GM21737 (cell line): ENCODE measurements at regions not wholly inside any gene's neighbourhood (a gene's known extent, or its start where the extent isn't known, plus 50 kb on each side); places are given as distances from the start of the nearest gene placed in this dataset.
"Not testable (repeated sequence)": the region's sequence is repeated elsewhere in the genome, so short reads cannot be mapped to it uniquely, and the experiment has no call there.

ENCODE experiments used
- ATAC-seq: cut with Tn5 transposase; IDR thresholded peaks from one replicate; pipeline ENCODE4 v1.9.1; 2021; ENCODE audit warnings: mild to moderate bottlenecking, moderate library complexity; ENCODE audit not compliant: unreplicated experiment

DNA sequence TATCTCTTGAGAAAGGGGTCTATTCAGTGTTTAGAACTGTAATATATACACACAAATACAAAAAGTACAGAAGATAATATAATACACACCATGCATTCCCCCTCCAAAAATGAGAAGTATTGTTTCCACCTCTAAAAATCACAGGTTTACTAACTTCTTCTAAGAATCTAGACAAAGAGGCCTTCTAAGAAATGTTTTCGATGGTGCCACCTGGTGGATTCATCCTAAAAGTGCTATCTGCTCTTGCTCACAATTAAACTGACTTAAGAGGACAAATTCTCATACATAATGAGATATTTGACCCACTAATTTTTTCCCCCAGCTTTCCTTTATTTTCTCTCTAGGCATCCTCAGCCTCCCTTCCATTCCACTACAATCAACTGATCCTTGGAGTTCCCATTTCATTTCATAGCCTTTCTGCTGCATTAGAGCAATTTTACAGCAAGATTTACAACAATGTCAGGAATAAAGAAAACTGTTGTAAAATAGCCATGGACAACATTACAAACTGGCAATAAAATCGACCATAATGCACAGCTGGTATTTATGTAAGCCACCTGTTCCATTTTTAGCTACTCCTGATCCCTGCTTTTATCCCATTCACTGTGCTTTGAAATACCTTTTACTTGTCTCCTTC lies 124.6 kb downstream of the ARRDC4 start:
- no peak for ATAC-seq

DNA sequence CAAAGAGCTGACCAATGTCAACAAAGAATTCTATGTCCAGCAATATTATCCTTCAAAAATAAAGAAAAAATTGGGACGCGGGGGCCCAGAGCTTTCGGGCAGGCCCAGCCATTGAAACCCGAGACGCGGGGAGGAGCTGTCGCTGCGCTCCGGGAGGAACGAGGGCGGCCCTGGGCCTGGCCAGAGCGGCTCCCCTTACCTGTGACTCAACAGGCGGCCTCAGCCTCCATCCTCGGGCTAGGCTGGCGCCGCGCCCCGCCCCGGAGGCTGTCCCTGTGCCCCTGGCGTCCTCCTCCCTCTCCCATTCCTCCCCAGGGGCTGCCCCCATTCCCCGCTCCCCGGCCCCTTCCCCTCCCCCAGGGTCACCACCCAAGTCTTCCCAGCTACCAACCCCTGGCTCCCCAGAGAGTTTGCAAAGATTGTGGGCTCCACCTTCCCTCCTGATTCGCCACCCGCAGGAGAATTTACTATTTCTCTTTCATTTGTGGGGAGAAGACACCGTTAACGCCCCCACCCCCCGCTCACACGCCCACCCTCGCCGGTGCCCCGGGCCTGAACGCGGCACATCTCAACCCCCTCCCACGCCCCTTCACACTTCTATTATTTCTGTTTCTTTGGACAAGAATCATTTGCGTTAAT lies 127.9 kb downstream of the ARRDC4 start:
- peak; percentile 88 for ATAC-seq

DNA sequence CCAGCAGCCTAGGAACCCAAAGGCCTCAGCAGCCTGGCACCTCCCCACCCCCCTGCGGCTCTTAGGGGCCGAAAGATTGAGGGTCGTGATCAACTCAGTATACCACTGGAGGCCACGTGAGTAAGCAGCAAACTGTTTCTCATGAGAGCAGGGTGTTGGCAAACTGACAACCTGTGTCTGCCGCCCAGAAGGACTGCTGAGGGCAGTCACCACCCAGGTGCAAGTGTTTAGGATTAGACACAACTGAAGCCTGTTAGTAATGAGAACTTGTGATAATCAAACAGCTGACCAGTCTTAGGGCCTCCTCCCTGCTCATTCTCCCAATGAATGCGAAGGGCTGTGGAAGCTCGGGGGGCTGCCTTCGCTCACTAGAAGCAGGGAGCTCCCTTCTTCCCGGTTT lies 128.8 kb downstream of the ARRDC4 start:
- ATAC-seq, result not testable (repeated sequence)

DNA sequence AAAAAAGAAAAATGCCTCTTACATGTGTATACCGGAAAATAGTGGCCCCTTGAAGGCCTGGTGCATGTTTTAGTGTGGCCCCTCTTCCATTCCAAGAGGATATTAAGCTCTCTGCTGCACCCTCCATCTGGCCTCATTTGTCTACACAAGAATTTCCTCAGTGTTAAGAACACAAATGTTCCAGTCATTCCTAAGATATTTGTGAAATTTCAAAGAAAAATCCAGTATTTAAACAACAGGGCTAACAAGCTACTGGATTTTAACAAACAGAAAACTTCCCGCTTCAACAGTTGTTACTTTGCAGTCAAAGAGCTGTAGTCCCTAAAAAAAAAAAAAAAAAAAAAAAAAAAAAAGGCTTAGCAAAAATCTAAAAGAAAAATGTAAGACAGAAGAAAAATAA lies 137.5 kb downstream of the ARRDC4 start:
- ATAC-seq, result not testable (repeated sequence)

DNA sequence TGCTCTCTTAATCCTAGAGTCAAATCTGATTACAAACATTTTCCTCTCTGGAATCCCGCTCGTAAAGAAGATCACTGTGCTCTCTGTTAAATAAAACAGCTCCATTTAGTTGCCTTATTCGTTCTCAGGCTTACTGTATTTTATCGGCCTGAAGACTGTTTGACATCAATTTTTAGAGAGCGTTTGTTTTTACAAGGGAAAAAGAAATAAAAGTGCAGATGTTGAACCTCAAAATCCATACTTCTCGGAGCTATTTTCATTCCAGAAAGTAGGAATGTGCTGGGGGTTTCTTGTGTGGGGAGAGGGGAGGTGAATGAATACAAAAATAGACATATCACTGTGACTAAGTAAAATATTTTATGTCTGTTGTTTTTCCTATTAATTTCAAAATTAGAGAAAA lies 140.1 kb downstream of the ARRDC4 start:
- ATAC-seq, result not testable (repeated sequence)

DNA sequence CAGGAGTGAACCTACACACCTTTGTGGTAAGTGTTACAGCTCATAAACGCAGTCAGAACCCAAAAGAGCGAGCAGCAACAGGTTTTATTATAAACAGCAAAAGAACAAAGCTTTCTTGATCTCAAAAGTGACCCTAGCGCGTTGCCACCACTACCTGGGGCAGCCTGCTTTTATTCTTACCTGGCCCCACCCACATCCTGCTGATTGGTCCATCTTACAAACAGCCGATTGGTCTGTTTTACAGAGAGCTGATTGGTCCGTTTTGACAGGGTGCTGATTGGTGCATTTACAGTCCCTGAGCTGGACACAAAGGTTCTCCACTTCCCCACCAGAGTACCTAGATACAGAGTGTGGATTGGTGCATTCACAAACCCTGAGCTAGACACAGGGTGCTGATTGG lies 143.1 kb downstream of the ARRDC4 start:
- ATAC-seq, result no peak

DNA sequence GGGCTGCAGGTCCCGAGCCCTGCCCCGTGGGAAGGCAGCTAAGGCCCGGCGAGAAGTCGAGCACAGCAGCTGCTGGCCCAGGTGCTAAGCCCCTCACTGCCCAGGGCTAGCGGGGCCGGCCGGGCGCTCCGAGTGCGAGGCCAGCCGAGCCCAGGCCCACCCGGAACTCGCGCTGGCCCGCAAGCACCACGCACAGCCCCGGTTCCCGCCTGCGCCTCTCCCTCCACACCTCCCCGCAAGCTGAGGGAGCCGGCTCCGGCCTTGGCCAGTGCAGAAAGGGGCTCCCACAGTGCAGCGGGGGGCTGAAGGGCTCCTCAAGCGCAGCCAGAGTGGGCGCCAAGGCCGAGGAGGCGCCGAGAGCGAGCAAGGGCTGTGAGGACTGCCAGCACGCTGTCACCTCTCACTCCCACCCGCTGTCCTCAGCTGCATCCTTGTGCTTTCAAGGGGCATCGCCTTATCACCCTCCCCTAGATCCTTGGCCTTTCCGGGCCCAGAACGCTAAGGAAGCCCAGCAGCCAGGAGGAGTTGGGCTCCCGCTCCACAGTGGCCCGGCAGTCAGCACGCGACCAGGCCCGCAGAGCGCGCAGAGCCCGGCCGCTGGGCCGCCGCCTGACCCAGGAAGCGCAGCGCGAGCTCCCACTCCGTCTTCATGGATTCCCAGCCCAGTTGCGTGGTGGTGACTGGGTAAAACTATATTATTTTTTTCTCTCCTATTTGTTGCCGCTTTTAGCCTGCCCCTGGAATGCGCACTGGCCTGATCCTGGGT lies 144.1 kb downstream of the ARRDC4 start:
- ATAC-seq, result not testable (repeated sequence)

DNA sequence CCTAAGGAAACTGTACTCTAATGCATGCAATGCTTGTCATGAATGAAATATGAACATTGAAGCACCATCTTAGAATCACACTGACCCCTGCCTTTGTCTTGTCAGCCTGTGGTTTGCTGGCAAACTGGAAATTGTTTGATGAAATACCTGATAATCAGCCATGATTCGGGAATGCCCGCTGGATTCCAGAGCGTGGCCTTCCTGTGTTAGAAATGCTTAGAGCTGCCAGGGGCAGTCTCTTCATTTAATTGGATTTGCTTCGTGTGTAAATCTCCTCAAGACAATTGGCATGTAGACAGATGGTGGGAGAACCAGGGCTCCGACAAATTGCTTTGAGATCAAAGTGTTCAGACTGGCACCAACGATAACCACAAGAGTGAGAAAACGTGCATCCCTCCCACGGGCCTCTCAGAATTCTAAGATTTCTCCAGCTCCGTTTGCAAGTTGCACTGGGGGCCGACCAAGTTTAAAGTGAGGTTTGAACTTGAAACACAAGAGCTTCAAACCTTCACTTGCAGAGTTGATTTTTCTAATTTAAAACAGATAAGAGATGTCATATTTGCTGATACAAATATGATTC lies 146.2 kb downstream of the ARRDC4 start:
- ATAC-seq, result not testable (repeated sequence)

DNA sequence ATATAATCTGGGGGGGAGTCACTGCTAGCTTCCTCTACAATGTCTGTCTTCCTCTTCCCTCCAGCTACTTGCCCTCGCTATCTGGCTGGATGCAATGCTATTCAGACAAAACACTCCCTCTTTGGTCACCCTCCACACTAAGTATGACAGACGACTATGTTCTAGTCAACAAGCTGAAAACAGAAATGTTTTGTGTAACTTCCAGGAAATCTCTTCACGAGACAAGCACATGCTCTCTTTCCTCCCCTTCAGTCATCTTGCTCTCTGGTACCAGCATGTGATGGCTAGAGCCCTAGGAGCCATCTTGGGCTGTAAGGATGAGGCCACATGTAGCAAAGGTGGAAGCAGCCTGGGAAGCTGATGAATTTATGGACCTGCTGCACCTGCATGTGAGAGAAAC lies 151.3 kb downstream of the ARRDC4 start:
- ATAC-seq, result no peak

DNA sequence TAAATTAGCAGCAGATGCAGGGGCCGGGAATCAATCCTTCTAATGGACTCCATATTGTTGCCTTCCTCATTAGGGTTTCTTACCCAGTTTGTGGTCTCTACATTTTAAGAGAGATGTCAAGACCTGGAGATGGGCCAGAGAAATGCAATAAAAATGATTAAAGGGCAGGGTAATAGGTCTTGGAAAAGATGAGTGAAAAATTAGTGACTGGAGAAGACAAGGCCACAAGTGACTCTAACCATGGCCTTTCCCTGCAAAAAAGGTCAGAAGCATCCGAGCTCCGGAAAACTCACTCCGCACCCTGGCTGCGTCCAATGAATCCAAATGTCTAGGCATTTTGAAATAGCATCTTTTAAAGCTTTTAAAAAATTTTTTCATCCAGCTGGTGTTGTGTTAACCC lies 152.8 kb downstream of the ARRDC4 start:
- ATAC-seq, result no peak

DNA sequence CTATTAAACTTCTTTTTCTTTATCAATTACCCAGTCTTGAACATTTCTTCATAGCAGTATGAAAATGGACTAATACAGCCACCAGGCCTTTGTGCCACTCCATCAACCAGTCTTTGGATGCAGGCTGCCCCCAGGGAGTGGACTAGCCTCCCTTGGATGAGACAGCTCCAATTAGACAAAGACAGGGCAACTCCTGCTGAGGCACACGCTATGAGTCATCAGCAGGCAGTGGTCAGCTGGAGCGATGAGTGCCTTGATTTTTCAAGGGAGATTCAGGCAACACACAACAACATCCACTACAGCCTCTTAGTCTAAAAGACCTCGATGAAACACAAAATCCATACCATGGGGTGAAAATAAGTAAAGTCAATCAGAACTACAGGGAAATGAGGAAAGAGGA lies 160.1 kb downstream of the ARRDC4 start:
- ATAC-seq, result no peak

DNA sequence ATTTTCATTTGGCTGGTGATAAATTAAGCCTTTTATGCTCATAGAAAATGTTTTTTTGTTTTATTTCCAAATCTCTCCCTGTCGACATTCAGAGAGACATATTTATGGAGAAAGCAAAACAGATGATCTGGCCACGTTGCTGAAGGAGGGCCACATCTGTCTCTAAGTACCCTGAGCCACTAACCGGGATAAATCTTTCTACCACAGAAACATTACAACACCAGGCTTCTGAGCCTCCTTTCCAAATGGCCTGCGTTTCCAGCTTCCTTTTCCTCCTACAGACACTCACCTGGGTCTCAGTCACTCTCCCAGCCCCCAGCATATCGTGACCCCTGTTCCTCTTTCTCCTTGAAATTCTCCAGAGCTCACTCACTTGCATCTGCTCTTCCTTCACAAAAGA lies 161.0 kb downstream of the ARRDC4 start:
- ATAC-seq, result no peak

DNA sequence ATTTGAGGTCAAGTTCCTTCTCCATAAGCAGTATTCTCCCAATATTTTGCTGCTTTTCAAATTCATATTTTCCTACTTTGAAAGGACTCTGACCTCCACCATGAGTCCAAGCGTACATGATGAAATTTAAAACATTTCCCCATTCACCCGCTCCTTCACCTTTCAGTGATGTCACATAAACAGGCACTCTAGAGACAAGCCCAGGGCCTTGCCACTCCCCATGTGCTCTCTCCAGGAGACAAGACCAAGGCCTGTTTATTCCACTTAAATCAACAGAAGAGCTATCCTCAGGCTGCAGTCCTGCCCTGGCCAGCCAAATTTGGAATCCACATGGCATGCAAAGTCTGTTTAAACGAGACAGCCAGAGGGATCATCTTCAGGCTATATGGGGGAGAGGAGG lies 161.5 kb downstream of the ARRDC4 start:
- no peak for ATAC-seq

DNA sequence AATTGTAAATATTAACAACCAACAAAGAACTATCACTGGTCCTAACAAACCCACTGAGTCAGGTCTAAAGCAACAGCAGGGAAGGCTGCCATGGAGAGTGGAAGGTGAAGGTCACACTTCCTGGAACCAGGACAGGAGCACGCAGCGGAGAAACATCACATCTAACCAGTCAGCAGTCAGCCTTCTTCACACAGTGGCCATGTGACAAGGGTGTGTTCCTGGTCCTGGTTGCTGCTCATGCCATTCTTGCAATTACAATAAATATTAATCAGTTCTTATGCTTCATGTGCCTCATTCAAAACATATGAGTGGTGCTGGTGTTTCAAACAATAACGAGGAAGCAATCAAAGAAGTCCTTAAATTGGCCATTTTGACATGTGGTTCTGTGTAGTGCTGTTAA lies 162.8 kb downstream of the ARRDC4 start:
- no peak for ATAC-seq

DNA sequence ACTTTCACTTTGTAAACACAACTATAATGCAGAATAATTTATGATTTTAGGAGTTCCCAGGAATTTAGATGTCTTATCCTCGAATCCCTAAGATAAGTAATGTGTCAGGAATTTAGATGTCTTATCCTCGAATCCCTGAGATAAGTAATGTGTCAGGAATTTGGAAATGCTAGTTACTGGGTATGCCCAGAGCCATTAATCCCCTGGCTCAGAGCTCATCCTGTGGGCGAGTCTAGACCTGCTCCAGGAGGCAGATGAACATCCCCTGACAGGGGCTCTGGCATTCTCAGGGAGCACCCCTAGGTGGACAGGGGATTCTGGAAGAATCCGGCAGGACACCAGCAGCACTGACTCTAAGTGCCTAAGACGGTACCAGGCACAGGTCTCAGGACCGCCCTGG lies 163.3 kb downstream of the ARRDC4 start:
- no peak for ATAC-seq

DNA sequence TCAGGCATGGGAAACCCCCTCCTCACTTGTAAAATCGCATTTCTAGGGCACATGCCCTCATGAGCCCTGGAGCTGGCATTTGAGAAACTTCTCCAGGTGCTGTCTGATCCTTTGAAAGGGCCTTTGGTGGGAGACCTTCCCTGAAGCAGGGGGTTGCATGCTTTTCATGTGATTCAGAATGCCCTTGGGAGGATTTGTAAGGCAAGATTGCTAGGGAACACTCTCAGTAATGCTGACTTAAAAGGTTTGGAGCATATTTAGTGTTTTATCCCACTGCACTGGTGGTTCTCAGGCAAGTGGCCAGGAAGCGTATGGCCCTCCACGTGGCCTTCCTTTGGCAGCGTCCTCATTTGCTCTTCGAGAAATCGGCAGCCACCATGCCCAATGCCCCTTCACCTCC lies 164.1 kb downstream of the ARRDC4 start:
- ATAC-seq, result no peak

DNA sequence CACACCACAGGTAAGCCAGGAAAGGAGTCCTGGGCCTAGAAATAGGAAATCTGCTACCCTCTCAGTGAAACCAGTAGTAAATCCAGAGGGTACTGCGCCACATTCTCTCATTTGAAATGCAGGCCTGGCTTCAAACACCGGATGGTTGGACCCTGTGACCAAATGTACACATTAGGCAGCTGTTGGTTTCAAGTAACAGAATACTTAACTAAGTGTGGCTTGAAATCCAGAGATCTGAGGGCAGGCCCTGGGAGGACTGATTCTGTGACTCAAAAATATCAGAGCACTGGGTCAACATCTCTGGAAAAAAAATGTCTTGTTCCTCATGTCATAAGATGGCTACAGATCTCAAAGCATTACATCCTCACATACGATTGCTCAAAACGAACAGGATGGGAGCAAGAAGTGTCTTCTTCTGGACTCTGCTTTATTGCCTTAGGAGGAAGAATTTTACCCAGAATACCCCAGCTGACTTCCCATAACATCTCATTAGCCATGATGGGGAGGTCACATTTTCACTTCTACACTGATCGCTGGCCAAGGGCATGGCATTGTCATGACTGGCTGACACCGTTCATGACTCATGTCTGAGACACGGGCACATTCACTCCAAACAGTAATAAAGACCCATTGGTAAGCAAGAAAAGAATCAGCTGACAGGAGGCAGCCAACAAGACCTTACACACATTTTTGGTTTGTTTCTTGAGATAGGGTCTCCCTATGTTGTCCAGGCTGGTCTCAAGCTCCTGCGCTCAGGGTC lies 166.0 kb downstream of the ARRDC4 start:
- no peak for ATAC-seq

DNA sequence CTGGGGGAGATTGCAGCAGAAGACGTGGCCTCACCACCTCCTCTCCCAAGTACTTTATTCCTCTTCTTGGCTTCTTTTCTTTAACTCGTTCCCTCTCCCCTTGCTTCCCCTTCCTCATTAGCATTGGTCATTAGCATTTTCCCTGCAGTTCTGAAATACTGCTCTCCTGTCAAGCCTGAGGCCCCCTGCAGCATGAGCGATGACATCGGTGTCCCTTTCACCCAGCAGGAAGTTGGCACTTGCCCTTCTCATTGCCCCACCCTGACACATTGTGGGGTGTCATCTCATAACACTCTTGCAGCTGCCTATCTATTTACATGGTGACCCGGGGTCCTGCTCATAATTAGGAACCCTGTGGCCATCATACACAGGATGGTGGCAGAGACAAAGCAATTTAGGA lies 167.1 kb downstream of the ARRDC4 start:
- no peak for ATAC-seq

DNA sequence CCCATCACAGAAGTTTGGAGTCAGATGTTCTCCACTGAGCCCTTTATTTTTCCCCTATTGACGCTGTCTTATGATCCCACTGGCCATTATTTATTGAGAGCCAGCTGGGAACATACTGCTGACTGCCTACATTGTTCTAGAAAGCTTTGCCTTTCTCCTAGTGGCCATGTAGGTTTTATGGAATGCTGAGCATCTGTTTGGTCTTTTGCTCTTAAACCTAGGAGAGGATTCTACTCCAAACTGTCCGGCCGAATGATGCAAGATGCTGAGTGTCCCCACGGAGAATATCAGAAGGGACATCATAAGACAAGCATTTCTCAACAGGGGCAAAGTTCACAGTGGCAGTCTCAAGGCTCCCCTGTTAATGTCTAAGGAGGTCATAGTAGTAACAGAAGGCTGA lies 171.4 kb downstream of the ARRDC4 start:
- no peak for ATAC-seq

DNA sequence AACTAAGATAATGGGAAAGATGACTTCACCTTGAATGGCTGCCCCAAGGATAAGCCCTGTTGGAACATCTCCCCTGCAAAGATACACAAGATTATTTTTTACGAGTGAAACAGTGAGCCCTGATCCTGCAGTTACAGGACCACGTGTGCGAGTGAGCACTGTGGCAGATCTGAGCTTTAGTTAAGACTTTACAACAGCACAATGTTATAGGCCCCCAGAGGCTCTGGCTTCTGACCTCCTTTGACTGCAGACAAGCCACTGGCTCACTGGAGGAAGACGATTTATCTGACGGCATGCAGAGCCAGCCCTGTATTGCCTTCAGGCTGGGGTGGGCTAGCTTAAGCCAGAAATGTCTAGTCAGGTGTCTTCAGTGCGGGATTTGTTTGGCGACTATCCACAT lies 174.4 kb downstream of the ARRDC4 start:
- no peak for ATAC-seq

DNA sequence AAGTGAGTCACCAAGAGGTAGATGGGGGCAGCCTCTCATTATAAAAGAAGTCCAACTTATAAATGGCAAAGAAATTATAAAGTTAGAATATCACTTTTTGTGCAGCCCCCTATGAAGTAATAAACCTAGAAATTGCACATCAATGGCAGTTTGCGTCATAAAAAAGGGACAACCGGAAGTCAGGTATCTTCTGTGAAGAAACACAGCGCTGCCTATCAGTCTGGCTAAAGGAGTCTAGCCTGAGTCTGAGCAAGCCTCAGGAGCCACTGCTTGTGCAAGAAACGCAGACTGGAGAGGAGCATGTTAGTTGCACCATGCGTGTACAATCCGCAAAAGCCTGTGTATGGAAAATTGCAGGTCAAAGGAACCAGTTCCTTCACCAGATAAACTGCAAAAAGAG lies 178.4 kb downstream of the ARRDC4 start:
- no peak for ATAC-seq
